GM19351 (cell line): ENCODE measurements at regions not wholly inside any gene's neighbourhood (a gene's known extent, or its start where the extent isn't known, plus 50 kb on each side); places are given as distances from the start of the nearest gene placed in this dataset.

Experiments used
- ATAC-seq: cut with Tn5 transposase; IDR thresholded peaks from one replicate; pipeline ENCODE4 v1.9.1; 2021; ENCODE audit warnings: mild to moderate bottlenecking, moderate library complexity; ENCODE audit not compliant: unreplicated experiment

- ATAC-seq: no peak
These were observed 54.5 kb upstream of the HTR4 start for GRCh38 chr5:148708854-148709253.

- ATAC-seq: no peak
These were observed 57.6 kb upstream of the HTR4 start for GRCh38 chr5:148711961-148712360.

- ATAC-seq: no peak
These were observed 59.6 kb upstream of the HTR4 start for GRCh38 chr5:148713735-148714508.

DNA sequence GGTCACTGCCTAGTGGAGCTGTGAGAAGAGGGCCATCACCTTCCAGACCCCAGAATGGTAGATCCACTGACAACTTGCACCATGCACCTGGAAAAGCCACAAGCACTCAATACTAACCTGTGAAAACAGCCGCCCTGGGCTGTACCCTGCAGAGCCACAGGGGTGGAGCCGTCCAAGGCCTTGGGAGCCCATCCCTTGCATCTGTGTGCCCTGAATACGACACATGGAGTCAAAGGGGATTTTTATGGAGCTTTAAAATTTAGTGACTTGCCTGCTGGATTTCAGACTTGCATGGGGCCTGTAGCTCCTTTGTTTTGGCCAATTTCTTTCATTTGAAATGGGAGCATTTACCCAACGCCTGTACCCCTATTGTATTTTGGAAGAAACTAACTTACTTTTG, 62.4 kb upstream of the HTR4 start:
- ATAC-seq: no peak

DNA sequence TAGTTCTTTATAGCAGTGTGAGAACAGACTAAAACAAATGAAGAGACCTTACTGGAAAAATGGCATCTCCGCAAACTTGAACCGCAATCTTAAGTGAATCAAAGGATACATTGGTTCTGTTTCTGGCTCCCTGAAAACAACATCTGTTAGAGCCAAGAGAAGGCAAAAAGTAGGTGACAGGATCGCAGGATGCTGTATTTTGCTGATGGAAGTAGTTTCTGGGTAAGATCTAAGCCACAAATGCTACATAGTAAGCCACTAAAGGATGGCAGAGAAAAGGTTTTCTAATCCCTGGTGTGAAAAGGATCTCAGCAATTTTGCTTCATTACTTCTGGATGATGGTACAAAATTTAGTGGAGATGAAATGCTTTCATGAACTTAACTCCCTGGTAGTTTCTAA, 63.3 kb upstream of the HTR4 start:
- no peak for ATAC-seq

GRCh38 chr5:148719605-148720004, 65.3 kb upstream of the HTR4 start:
- ATAC-seq: no peak

- no peak for ATAC-seq
These were observed 65.9 kb upstream of the HTR4 start for GRCh38 chr5:148720257-148720656.

GRCh38 chr5:148723143-148723542, 68.8 kb upstream of the HTR4 start:
- ATAC-seq: no peak

DNA sequence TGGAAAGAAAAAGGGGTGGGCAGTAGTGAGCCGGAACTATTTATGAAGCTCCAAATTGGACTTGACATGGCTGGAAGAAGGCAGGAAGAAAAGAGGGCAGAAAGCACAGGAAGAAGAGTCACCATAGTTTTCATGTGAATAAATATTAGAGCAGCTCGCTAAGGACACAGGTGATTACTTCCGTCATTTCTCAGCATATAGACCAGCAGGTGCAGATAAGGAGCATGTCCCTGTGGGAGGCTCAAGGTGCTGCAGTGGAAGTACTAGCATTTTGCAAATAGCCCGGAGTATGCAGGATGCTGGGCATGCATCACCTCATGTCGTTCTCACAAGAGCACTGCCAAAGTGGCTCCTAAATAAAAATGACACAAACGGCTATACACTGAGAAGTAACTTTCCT, 71.3 kb upstream of the HTR4 start:
- no peak for ATAC-seq

- no peak for ATAC-seq
These were observed 74.9 kb upstream of the HTR4 start for GRCh38 chr5:148729182-148729581.

DNA sequence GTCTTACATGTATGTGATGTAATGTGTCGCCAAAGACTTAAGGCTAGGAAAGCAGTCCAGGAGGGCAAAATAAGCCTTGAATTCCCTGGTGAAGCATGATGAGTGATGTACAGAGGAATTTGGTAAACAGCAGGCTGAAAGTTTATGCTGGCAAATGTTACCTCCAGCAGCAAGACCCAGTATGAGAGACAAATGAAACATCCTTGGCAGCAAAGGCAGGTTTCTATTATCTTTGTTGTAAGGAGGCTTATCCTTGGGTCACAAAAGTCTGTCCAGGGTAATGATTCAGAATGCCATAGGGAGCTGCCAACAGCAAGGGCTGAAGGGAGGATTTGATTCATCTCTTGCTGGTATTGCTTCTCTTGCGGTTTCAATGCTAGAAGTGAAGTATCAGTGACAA, 75.9 kb upstream of the HTR4 start:
- no peak for ATAC-seq

GRCh38 chr5:148730942-148731898, 76.9 kb upstream of the HTR4 start:
- peak; percentile 95 for ATAC-seq

DNA sequence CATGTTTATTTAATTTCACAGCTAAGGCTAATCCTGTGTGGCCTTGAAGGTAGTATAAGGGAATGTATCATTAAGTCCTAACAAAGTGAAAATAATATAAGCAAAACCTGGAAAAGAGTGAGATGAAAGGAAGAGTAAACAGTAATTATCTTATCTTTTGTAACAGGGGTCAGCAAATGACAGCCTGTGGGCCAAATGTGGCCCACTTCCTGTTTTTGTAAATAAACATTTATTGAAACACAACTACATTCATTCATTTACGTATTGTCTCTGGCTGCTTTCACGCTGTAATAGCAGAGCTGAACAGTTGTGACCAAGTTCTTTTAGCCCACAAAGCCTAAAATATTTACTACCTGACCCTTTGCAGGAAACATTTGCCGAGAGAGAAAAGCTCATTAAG, 78.4 kb upstream of the HTR4 start:
- no peak for ATAC-seq

DNA sequence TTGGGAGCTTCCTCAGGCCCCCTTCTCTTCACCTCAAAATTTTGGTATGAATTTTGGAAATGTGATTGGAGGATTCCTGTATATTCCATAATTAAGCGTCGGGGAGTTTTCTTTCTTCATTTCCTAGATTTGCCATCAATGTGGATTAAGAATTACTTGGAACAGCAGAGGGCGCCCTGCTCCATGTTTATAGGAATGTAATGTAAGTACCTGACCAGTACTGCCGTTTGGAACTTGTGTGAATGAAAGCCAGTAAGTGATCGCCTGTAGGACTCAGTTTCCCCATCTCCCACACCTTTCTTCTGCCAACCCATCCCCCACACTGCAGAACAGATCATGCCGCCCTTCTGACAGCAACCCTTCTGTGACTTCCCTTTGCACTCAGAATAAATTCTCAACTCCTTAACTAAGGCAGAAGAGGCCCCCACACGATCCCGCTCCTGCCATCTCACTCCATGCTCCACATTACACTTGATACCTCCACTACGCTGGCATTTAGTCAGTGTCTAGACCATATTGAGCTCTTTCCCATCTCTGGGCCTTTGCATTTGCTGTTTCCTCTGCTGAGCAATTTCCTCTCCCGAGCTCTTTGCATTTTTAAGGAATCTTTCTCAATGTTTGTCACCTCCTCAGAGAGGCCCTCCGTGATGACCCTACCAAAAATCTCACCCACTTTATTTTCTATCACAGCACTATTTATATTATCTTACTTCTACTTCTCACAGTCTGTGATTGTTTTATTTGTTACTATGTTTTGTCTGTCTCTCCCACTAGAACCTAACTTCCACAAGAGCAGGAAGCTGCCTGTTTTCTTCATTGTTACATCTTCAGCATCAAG, 79.5 kb upstream of the HTR4 start:
- ATAC-seq: peak; percentile 30

GRCh38 chr5:148734518-148734917, 80.2 kb upstream of the HTR4 start:
- no peak for ATAC-seq

GRCh38 chr5:148735301-148735835, 81.0 kb upstream of the HTR4 start:
- ATAC-seq: no peak

- ATAC-seq: no peak
These were observed 84.7 kb upstream of the HTR4 start for GRCh38 chr5:148739023-148739422.

DNA sequence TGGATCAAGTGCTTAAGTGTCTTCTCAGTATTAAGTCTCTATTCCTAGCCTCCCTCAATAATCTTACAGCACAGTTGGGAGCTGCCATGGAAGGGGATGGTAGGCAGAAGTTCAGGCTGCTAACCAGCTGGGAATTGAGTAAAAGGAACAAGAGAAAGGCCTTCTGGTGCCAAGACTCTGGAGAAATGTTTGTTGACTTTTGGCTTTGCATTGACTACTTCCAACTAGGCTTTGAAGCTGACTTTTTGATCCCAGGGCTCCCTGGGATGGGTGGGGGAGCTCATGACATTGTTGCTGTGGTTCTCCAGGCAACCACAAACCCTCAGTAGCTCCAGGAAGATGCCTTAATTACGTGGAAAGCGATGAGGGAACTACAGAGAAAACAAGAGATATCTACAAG, 85.2 kb upstream of the HTR4 start:
- ATAC-seq: no peak

DNA sequence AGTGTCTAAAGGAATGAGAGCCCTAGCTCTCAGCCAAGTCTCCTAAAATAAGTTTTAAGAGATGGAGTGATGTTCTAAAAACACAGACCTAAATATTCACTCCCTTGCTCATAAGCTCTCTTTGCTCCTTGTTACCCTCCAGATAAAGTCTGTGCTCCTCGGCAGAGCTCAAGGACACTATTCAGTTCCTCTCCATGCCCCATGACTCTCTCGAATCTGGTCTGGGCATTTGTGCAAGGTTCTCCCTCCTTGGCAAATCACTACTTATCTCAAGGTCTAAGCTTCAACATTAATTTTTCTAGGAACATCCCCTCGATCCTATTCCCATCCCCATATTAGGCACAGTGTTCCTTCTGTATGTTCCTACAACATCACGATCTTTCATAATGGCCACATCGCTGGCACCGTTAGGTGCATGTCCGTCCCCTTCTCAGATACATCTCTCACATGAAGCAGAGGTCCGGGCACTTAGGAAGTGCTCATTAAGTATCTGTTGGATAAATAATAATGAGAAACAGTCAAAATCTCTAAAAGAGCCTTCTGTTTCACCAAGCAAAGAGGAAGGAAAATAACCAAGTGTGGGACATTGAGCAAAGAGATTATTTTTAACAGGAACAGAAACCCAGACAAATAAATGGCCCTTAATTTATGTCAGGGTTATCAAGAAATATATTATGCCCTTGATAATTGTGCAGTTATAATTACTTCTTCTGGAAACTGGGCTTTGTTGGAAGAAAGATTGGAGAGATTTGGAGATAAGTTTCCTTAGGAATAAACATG, 85.9 kb upstream of the HTR4 start:
- no peak for ATAC-seq
